PFSK-1 (cell line): ENCODE measurements at regions not wholly inside any gene's neighbourhood (a gene's known extent, or its start where the extent isn't known, plus 50 kb on each side); places are given as distances from the start of the nearest gene placed in this dataset.

Source experiments
- SIN3A ChIP-seq: IDR thresholded peaks from 2 replicates; pipeline ENCODE4 v1.6.1; 2012; ENCODE audit warnings: mild to moderate bottlenecking, low read length, moderate library complexity, borderline replicate concordance; ENCODE audit not compliant: insufficient read depth
- TAF1 ChIP-seq: IDR thresholded peaks from 2 replicates; pipeline ENCODE4 v1.6.1; 2012; ENCODE audit warnings: low read length, control low read depth, borderline replicate concordance; ENCODE audit not compliant: insufficient read depth

- TF ChIP-seq TAF1: no peak
- no peak for TF ChIP-seq SIN3A
These were observed 247.9 kb upstream of the LYPLAL1 start for GRCh38 chr1:218925777-218926176.
